Neural cell (in vitro differentiated cells): ENCODE measurements at regions not wholly inside any gene's neighbourhood (a gene's known extent, or its start where the extent isn't known, plus 50 kb on each side); places are given as distances from the start of the nearest gene placed in this dataset.

Source experiments
- H2AFZ ChIP-seq: fragments of 200-600, 300-800 bp; sonication (generic), shearing (Covaris generic); 2 replicates; pipeline ENCODE4 v1.6.0; 2014; ENCODE audit warnings: low read depth, mild to moderate bottlenecking, antibody characterized with exemption, low read length, moderate library complexity
- H3F3A ChIP-seq: fragments of 200-600 bp; shearing (Covaris generic); 2 replicates; pipeline ENCODE4 v1.6.1; 2016; ENCODE audit warnings: mild to moderate bottlenecking, moderate library complexity, mixed read lengths, antibody characterized with exemption, low read length; ENCODE audit not compliant: insufficient read depth, poor library complexity, severe bottlenecking
- H3K27ac ChIP-seq: fragments of 200-600, 300-800 bp; sonication (generic), shearing (Covaris generic); 2 replicates; pipeline ENCODE4 v1.5.1; 2014; ENCODE audit warnings: mild to moderate bottlenecking, low read length, moderate library complexity
- H3K27me3 ChIP-seq: fragments of 300-800, 200-600 bp; sonication (generic), shearing (Covaris generic); 2 replicates; pipeline ENCODE4 v1.6.0; 2014; ENCODE audit warnings: mild to moderate bottlenecking, low read depth, low read length, moderate library complexity; ENCODE audit not compliant: insufficient read depth
- H3K36me3 ChIP-seq: fragments of 300-800, 200-600 bp; sonication (generic), shearing (Covaris generic); 2 replicates; pipeline ENCODE4 v1.5.1; 2014; ENCODE audit warnings: mild to moderate bottlenecking, antibody characterized with exemption, low read length, moderate library complexity; ENCODE audit not compliant: insufficient read depth
- H3K4me2 ChIP-seq: fragments of 300-800, 200-600 bp; sonication (generic), shearing (Covaris generic); 2 replicates; pipeline ENCODE4 v1.6.0; 2014; ENCODE audit warnings: mild to moderate bottlenecking, low read length
- H3K4me3 ChIP-seq: fragments of 300-800, 200-600 bp; sonication (generic), shearing (Covaris generic); 2 replicates; pipeline ENCODE4 v1.5.1; 2014; ENCODE audit warnings: mild to moderate bottlenecking, low read length, moderate library complexity
- H3K79me2 ChIP-seq: fragments of 200-600 bp; shearing (Covaris generic); replicated peaks from 2 replicates; pipeline ENCODE4 v1.6.0; 2014; ENCODE audit warnings: mild to moderate bottlenecking, low read length, moderate library complexity; ENCODE audit not compliant: insufficient read depth
- H3K9ac ChIP-seq: fragments of 300-800, 200-600 bp; sonication (generic), shearing (Covaris generic); 2 replicates; pipeline ENCODE4 v1.6.1; 2016; ENCODE audit warnings: mild to moderate bottlenecking, low read length, mixed read lengths
- H3K9me2 ChIP-seq: fragments of 200-600 bp; shearing (Covaris generic); 2 replicates; pipeline ENCODE4 v1.6.1; 2016; ENCODE audit warnings: mild to moderate bottlenecking, low read length, mixed read lengths; ENCODE audit not compliant: insufficient read depth
- H3K9me3 ChIP-seq: fragments of 200-600, 300-800 bp; sonication (generic), shearing (Covaris generic); 2 replicates; pipeline ENCODE4 v1.6.1; 2016; ENCODE audit warnings: mild to moderate bottlenecking, mixed run types, low read length, moderate library complexity, mixed read lengths
- H4K20me1 ChIP-seq: fragments of 200-600 bp; shearing (Covaris generic); 2 replicates; pipeline ENCODE4 v1.6.1; 2016; ENCODE audit warnings: mild to moderate bottlenecking, mixed run types; ENCODE audit not compliant: insufficient read depth
- CTCF ChIP-seq: fragments of 450-650 bp; IDR thresholded peaks from 2 replicates; pipeline ENCODE4 v1.5.1; 2014; ENCODE audit warnings: antibody characterized with exemption, mild to moderate bottlenecking, moderate library complexity; ENCODE audit not compliant: poor library complexity, severe bottlenecking
- EP300 ChIP-seq: fragments of 450-650 bp; conservative IDR thresholded peaks from 2 replicates; pipeline ENCODE4 v1.6.1; 2014; ENCODE audit warnings: antibody characterized with exemption, mild to moderate bottlenecking, moderate library complexity; ENCODE audit not compliant: poor library complexity, severe bottlenecking
- EZH2 ChIP-seq: fragments of 200-600, 300-800 bp; shearing (Covaris generic), sonication (generic); IDR thresholded peaks from 2 replicates; pipeline ENCODE4 v1.6.1; 2014; ENCODE audit warnings: antibody characterized with exemption, low read length, borderline replicate concordance, mild to moderate bottlenecking; ENCODE audit not compliant: insufficient read depth, poor library complexity, severe bottlenecking
- MXI1 ChIP-seq: fragments of 450-650 bp; conservative IDR thresholded peaks from 2 replicates; pipeline ENCODE4 v1.6.1; 2014; ENCODE audit warnings: antibody characterized with exemption, mild to moderate bottlenecking; ENCODE audit not compliant: poor library complexity, severe bottlenecking
- POLR2AphosphoS5 ChIP-seq: IDR thresholded peaks from 2 replicates; pipeline ENCODE4 v1.6.1; 2012
- RAD21 ChIP-seq: fragments of 450-650 bp; conservative IDR thresholded peaks from 2 replicates; pipeline ENCODE4 v1.6.1; 2014; ENCODE audit warnings: antibody characterized with exemption, mild to moderate bottlenecking, moderate library complexity
- REST ChIP-seq: IDR thresholded peaks from 2 replicates; pipeline ENCODE4 v1.6.1; 2012; ENCODE audit warnings: borderline replicate concordance
- SMC3 ChIP-seq: fragments of 450-650 bp; conservative IDR thresholded peaks from 2 replicates; pipeline ENCODE4 v1.6.1; 2014; ENCODE audit warnings: antibody characterized with exemption, mild to moderate bottlenecking, moderate library complexity; ENCODE audit not compliant: poor library complexity
- TAF1 ChIP-seq: IDR thresholded peaks from 2 replicates; pipeline ENCODE4 v1.6.1; 2012; ENCODE audit warnings: low read depth

GRCh38 chr3:106620646-106621045, 751.8 kb upstream of the CBLB start:
- H3K4me3 ChIP-seq: no peak overlapping the region
- H3K27me3 ChIP-seq: no peaks in the 10 kb centered on the region
- no peak overlapping the region for H2AFZ ChIP-seq
- no peak overlapping the region for H3K4me2 ChIP-seq
- no peaks in the 10 kb centered on the region for H3K36me3 ChIP-seq
- TF ChIP-seq MXI1 (no peak), REST (no peak), POLR2AphosphoS5 (no peak), CTCF (no peak), SMC3 (no peak), TAF1 (no peak), EP300 (no peak), EZH2 (no peak), RAD21 (no peak)
- no peaks in the 10 kb centered on the region for H3K9me2 ChIP-seq
- H3K27ac ChIP-seq: no peak overlapping the region
- H3K9me3 ChIP-seq: no peaks in the 10 kb centered on the region
- H3F3A ChIP-seq: no peaks in the 10 kb centered on the region
- no peaks in the 10 kb centered on the region for H3K79me2 ChIP-seq
- no peak overlapping the region for H3K9ac ChIP-seq
- H4K20me1 ChIP-seq: no peaks in the 10 kb centered on the region

- H3K27ac ChIP-seq: no peak overlapping the region
- H3K4me2 ChIP-seq: no peak overlapping the region
- no peaks in the 10 kb centered on the region for H3K36me3 ChIP-seq
- no peaks in the 10 kb centered on the region for H3K79me2 ChIP-seq
- H3F3A ChIP-seq: no peaks in the 10 kb centered on the region
- no peak overlapping the region for H3K9ac ChIP-seq
- H2AFZ ChIP-seq: no peak overlapping the region
- no peak overlapping the region for H3K4me3 ChIP-seq
- H3K27me3 ChIP-seq: no peaks in the 10 kb centered on the region
- no peaks in the 10 kb centered on the region for H4K20me1 ChIP-seq
- TF ChIP-seq REST: no peak
- no peak for TF ChIP-seq RAD21
- no peak for TF ChIP-seq CTCF
- TF ChIP-seq TAF1: no peak
- TF ChIP-seq EP300: no peak
- TF ChIP-seq EZH2: no peak
- no peak for TF ChIP-seq SMC3
- TF ChIP-seq MXI1: no peak
- TF ChIP-seq POLR2AphosphoS5: no peak
- no peaks in the 10 kb centered on the region for H3K9me3 ChIP-seq
- no peaks in the 10 kb centered on the region for H3K9me2 ChIP-seq
These were observed 753.1 kb upstream of the CCDC54 start for GRCh38 chr3:106624154-106624553.
